Thyroid gland (tissue), 4 donors: ENCODE measurements at regions not wholly inside any gene's neighbourhood (a gene's known extent, or its start where the extent isn't known, plus 50 kb on each side); places are given as distances from the start of the nearest gene placed in this dataset.
"Not testable (repeated sequence)": the region's sequence is repeated elsewhere in the genome, so short reads cannot be mapped to it uniquely, and the experiment has no call there.

Experiments used
- POLR2A ChIP-seq, 2 donors: fragments of 450-650 bp; IDR thresholded peaks; one replicate each; pipeline ENCODE4 v1.6.1; 2017; ENCODE audit warnings: antibody characterized with exemption in 2 of 2, mild to moderate bottlenecking in 2 of 2, moderate library complexity in 1 of 2
- TF ChIP-seq, protein P1 (sequence below), 6 experiments: fragments of 200-600 bp in 3 of 6; fragments of 450-650 bp in 3 of 6; sonication (generic) in 3 of 6; IDR thresholded peaks; one replicate each; pipeline ENCODE4 v1.5.1; 2016 to 2019; ENCODE audit warnings: antibody characterized with exemption in 6 of 6, mild to moderate bottlenecking in 2 of 6, inconsistent platforms in 1 of 6, moderate library complexity in 1 of 6

GRCh38 chr4:32716090-32716620 lies 1996.0 kb downstream of the PCDH7 start:
- TF ChIP-seq, protein P1, sequence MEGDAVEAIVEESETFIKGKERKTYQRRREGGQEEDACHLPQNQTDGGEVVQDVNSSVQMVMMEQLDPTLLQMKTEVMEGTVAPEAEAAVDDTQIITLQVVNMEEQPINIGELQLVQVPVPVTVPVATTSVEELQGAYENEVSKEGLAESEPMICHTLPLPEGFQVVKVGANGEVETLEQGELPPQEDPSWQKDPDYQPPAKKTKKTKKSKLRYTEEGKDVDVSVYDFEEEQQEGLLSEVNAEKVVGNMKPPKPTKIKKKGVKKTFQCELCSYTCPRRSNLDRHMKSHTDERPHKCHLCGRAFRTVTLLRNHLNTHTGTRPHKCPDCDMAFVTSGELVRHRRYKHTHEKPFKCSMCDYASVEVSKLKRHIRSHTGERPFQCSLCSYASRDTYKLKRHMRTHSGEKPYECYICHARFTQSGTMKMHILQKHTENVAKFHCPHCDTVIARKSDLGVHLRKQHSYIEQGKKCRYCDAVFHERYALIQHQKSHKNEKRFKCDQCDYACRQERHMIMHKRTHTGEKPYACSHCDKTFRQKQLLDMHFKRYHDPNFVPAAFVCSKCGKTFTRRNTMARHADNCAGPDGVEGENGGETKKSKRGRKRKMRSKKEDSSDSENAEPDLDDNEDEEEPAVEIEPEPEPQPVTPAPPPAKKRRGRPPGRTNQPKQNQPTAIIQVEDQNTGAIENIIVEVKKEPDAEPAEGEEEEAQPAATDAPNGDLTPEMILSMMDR (IDR thresholded peaks at IDR 0.05) = not testable (repeated sequence)
- not testable (repeated sequence) for TF ChIP-seq POLR2A (IDR thresholded peaks at IDR 0.05)
